Prostate gland (tissue), 2 donors: ENCODE measurements at regions not wholly inside any gene's neighbourhood (a gene's known extent, or its start where the extent isn't known, plus 50 kb on each side); places are given as distances from the start of the nearest gene placed in this dataset.

Source experiments
- DNase-seq: peaks from one replicate; pipeline ENCODE4 v3.0.0-alpha.2; 2019; ENCODE audit warnings: low spot score
- H3K27ac ChIP-seq, 2 donors: fragments of 200-600 bp; sonication (generic); 2 replicates each; pipeline ENCODE4 v1.5.1; 2017 to 2019
- H3K27me3 ChIP-seq: fragments of 200-600 bp; sonication (generic); replicated peaks from 2 replicates; pipeline ENCODE4 v1.5.1; 2019; ENCODE audit not compliant: insufficient read depth
- H3K36me3 ChIP-seq, 2 donors: fragments of 200-600 bp; sonication (generic); 1 replicate in 1 of 2; 2 replicates in 1 of 2; pipeline versions ENCODE4 v1.5.1 to v1.8.1; 2017 to 2019
- H3K4me1 ChIP-seq: fragments of 200-600 bp; sonication (generic); replicated peaks from 2 replicates; pipeline ENCODE4 v1.5.1; 2019
- H3K4me3 ChIP-seq, 2 donors: fragments of 200-600 bp; sonication (generic); 2 replicates each; pipeline ENCODE4 v1.5.1; 2017 to 2019
- H3K9me3 ChIP-seq: fragments of 200-600 bp; sonication (generic); 2 replicates; pipeline ENCODE4 v1.5.1; 2017
- CTCF ChIP-seq, 4 experiments: fragments of 200-600 bp in 2 of 4; fragments of 450-650 bp in 2 of 4; sonication (generic) in 2 of 4; IDR thresholded peaks; 1 replicate in 3 of 4; 2 replicates in 1 of 4; pipeline ENCODE4 v1.5.1; 2016 to 2019; ENCODE audit warnings: antibody characterized with exemption in 4 of 4, mild to moderate bottlenecking in 2 of 4, moderate library complexity in 2 of 4
- POLR2A ChIP-seq: fragments of 450-650 bp; IDR thresholded peaks from one replicate; pipeline ENCODE4 v1.6.1; 2016; ENCODE audit warnings: antibody characterized with exemption, mild to moderate bottlenecking
- POLR2AphosphoS5 ChIP-seq: sonication (generic); formaldehyde crosslinking; IDR thresholded peaks from one replicate; pipeline ENCODE4 v1.6.1; 2017; ENCODE audit warnings: antibody characterized with exemption
- WGBS: methylation state at CpG from one replicate; pipeline ENCODE4 v1.1.5; 2018; 5-methylcytosine and 5-hydroxymethylcytosine counted together
- intact Hi-C: fragments of 100-400 bp; cut with DNase I; formaldehyde crosslinking; loops from one replicate; pipeline ENCODE4 v1.14.2; 2022

GRCh38 chr1:37113285-37113997, 79.1 kb upstream of the GRIK3 start:
- no peaks in the 10 kb centered on the region for H3K9me3 ChIP-seq
- H3K4me1 ChIP-seq = no peaks in the 10 kb centered on the region
- no peak overlapping the region for H3K4me3 ChIP-seq
- no peak for TF ChIP-seq POLR2AphosphoS5
- TF ChIP-seq CTCF (IDR thresholded peaks at IDR 0.05) = no peak
- no peak for TF ChIP-seq POLR2A
- 73% methylated on average over 6 of the region's 6 CpGs for WGBS
- H3K27ac ChIP-seq = no peak overlapping the region
- intact Hi-C loops = no loop called here
- no peaks in the 10 kb centered on the region for H3K36me3 ChIP-seq
- no peak for DNase-seq
- no peaks in the 10 kb centered on the region for H3K27me3 ChIP-seq

GRCh38 chr1:37118790-37119189, 84.5 kb upstream of the GRIK3 start:
- no peak for DNase-seq
- H3K4me1 ChIP-seq = no peaks in the 10 kb centered on the region
- intact Hi-C loops = no loop called here
- TF ChIP-seq POLR2A (no peak), POLR2AphosphoS5 (no peak), CTCF (IDR thresholded peaks at IDR 0.05) (no peak)
- H3K27ac ChIP-seq = no peak overlapping the region
- no peaks in the 10 kb centered on the region for H3K36me3 ChIP-seq
- no peaks in the 10 kb centered on the region for H3K9me3 ChIP-seq
- WGBS = 36% methylated on average over 1 of the region's 1 CpG
- H3K27me3 ChIP-seq = no peaks in the 10 kb centered on the region
- H3K4me3 ChIP-seq = no peak overlapping the region

GRCh38 chr1:37120279-37120678, 86.0 kb upstream of the GRIK3 start:
- DNase-seq = no peak
- Histone ChIP-seq H3K4me3 (no peak overlapping the region), H3K36me3 (no peaks in the 10 kb centered on the region), H3K27ac (no peak overlapping the region), H3K9me3 (no peaks in the 10 kb centered on the region), H3K27me3 (no peaks in the 10 kb centered on the region), H3K4me1 (no peaks in the 10 kb centered on the region)
- TF ChIP-seq POLR2AphosphoS5 (no peak), POLR2A (no peak), CTCF (IDR thresholded peaks at IDR 0.05) (no peak)
- WGBS = 54% methylated on average over 6 of the region's 6 CpGs
- intact Hi-C loops = no loop called here

GRCh38 chr1:37123276-37124115, 89.2 kb upstream of the GRIK3 start:
- Histone ChIP-seq H3K4me3 (no peak overlapping the region), H3K27ac (no peak overlapping the region), H3K27me3 (no peaks in the 10 kb centered on the region), H3K4me1 (no peaks in the 10 kb centered on the region), H3K9me3 (no peaks in the 10 kb centered on the region), H3K36me3 (no peaks in the 10 kb centered on the region)
- TF ChIP-seq CTCF (IDR thresholded peaks at IDR 0.05) (no peak), POLR2AphosphoS5 (no peak), POLR2A (no peak)
- 47% methylated on average over 9 of the region's 9 CpGs for WGBS
- DNase-seq = no peak
- intact Hi-C loops = no loop called here

- H3K27ac ChIP-seq = no peak overlapping the region
- no peak for DNase-seq
- intact Hi-C loops = no loop called here
- no peaks in the 10 kb centered on the region for H3K4me1 ChIP-seq
- WGBS = 57% methylated on average over 6 of the region's 6 CpGs
- H3K9me3 ChIP-seq = no peaks in the 10 kb centered on the region
- no peaks in the 10 kb centered on the region for H3K36me3 ChIP-seq
- TF ChIP-seq POLR2A (no peak), POLR2AphosphoS5 (no peak), CTCF (IDR thresholded peaks at IDR 0.05) (no peak)
- H3K4me3 ChIP-seq = no peak overlapping the region
- no peaks in the 10 kb centered on the region for H3K27me3 ChIP-seq
Observed at GRCh38 chr1:37124501-37124900, 90.2 kb upstream of the GRIK3 start.
